Caco-2 (cell line): ENCODE measurements at regions not wholly inside any gene's neighbourhood (a gene's known extent, or its start where the extent isn't known, plus 50 kb on each side); places are given as distances from the start of the nearest gene placed in this dataset.

ENCODE experiments used
- BruUV-seq: library from RNA; stranded (reverse); fragments of 400-500 nt; replicated peaks from 2 replicates; lab custom pipeline; 2021; lab: Mats Ljungman, UMichigan
- CTCF ChIA-PET: fragments of 300-600 bp; sonication (Branson Sonifier 250); formaldehyde crosslinking; loops from one replicate; lab custom pipeline; 2022; ENCODE audit warnings: antibody characterized with exemption; lab: Charles Lee
- POLR2A ChIA-PET: fragments of 300-600 bp; sonication (Branson Sonifier 250); formaldehyde crosslinking; loops from one replicate; lab custom pipeline; 2022; ENCODE audit warnings: antibody characterized with exemption; lab: Charles Lee
- DNase-seq, 2 experiments: peaks; one replicate each; pipeline versions ENCODE4 v3.0.0 to v3.0.0-alpha.2; 2020 to 2022
- H3K27me3 ChIP-seq: replicated peaks from 2 replicates; pipeline ENCODE4 v1.6.0; 2011; ENCODE audit warnings: low read length; ENCODE audit not compliant: control insufficient read depth, insufficient read depth
- H3K36me3 ChIP-seq: 2 replicates; pipeline ENCODE4 v1.5.1; 2011; ENCODE audit warnings: low read length; ENCODE audit not compliant: control insufficient read depth, insufficient read depth
- H3K4me1 ChIP-seq: fragments of 250-450 bp; sonication (Bioruptor Pico); 2 replicates; pipeline ENCODE4 v1.5.1; 2020; ENCODE audit warnings: mild to moderate bottlenecking
- H3K4me3 ChIP-seq: 2 replicates; pipeline ENCODE4 v1.5.1; 2011; ENCODE audit warnings: low read depth, mild to moderate bottlenecking, control low read depth, low read length
- H3K9me3 ChIP-seq: fragments of 250-450 bp; sonication (Bioruptor Pico); 2 replicates; pipeline ENCODE4 v1.5.1; 2020; ENCODE audit warnings: mild to moderate bottlenecking, moderate library complexity
- H3K27ac Mint-ChIP-seq: one replicate; pipeline ENCODE4 v1.8.0; 2022; ENCODE audit warnings: mixed read lengths; ENCODE audit not compliant: unreplicated experiment
- H3K27me3 Mint-ChIP-seq: one replicate; pipeline ENCODE4 v1.8.0; 2022; ENCODE audit warnings: mixed read lengths; ENCODE audit not compliant: insufficient read depth, unreplicated experiment
- H3K36me3 Mint-ChIP-seq: one replicate; pipeline ENCODE4 v1.8.0; 2022; ENCODE audit warnings: mild to moderate bottlenecking, mixed read lengths; ENCODE audit not compliant: insufficient read depth, unreplicated experiment
- H3K4me1 Mint-ChIP-seq: one replicate; pipeline ENCODE4 v1.8.0; 2022; ENCODE audit warnings: low read depth, mixed read lengths; ENCODE audit not compliant: unreplicated experiment
- H3K4me3 Mint-ChIP-seq: one replicate; pipeline ENCODE4 v1.8.0; 2022; ENCODE audit warnings: mild to moderate bottlenecking, moderate library complexity, mixed read lengths; ENCODE audit not compliant: unreplicated experiment
- H3K9me3 Mint-ChIP-seq: one replicate; pipeline ENCODE4 v1.8.0; 2022; ENCODE audit warnings: mixed read lengths; ENCODE audit not compliant: unreplicated experiment
- intact Hi-C: fragments of 100-400 bp; cut with micrococcal nuclease; formaldehyde crosslinking; loops from one replicate; pipeline ENCODE4 v1.10.0; 2022; ENCODE audit not compliant: unreplicated experiment
- TF ChIP-seq, protein P1 (sequence below), 2 experiments: fragments of 200-600 bp in 1 of 2; IDR thresholded peaks; 1 replicate in 1 of 2; 2 replicates in 1 of 2; pipeline versions ENCODE4 v1.5.1 to v1.8.0; 2011 to 2022; ENCODE audit warnings: antibody characterized with exemption in 1 of 2, control low read depth in 1 of 2, inconsistent platforms in 1 of 2, low read depth in 1 of 2, low read length in 1 of 2, mild to moderate bottlenecking in 1 of 2, moderate library complexity in 1 of 2; ENCODE audit not compliant: insufficient read depth in 1 of 2, severe bottlenecking in 1 of 2, unreplicated experiment in 1 of 2

DNA sequence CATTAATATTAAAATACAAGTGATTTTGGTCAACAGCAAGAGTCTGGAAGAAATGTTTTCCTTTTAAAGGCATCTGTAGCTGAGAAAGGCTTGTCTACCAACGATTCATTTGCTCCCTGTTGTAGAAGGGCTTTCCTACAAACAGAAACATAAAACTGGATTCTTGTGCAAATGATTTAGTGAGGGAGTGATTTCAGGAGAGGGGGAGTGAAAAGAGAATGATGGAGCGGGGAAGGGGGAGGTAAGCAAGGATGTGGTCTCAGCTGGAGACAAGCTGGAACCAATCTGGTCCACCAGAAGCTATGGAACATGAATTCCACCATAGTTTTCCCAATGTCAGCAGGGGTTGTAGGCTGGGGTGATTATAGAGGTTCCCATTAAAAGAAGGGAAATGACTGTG, 196.3 kb downstream of the FBXO4 start:
- Mint-ChIP-seq H3K4me1 (no peaks in the 10 kb centered on the region), H3K27ac (no peak overlapping the region), H3K27me3 (no peaks in the 10 kb centered on the region), H3K4me3 (no peak overlapping the region), H3K36me3 (no peaks in the 10 kb centered on the region), H3K9me3 (peaks cover 3% of the 10 kb centered on the region)
- BruUV-seq = no TSS peak
- H3K9me3 ChIP-seq = no peaks in the 10 kb centered on the region
- TF ChIP-seq, protein P1, sequence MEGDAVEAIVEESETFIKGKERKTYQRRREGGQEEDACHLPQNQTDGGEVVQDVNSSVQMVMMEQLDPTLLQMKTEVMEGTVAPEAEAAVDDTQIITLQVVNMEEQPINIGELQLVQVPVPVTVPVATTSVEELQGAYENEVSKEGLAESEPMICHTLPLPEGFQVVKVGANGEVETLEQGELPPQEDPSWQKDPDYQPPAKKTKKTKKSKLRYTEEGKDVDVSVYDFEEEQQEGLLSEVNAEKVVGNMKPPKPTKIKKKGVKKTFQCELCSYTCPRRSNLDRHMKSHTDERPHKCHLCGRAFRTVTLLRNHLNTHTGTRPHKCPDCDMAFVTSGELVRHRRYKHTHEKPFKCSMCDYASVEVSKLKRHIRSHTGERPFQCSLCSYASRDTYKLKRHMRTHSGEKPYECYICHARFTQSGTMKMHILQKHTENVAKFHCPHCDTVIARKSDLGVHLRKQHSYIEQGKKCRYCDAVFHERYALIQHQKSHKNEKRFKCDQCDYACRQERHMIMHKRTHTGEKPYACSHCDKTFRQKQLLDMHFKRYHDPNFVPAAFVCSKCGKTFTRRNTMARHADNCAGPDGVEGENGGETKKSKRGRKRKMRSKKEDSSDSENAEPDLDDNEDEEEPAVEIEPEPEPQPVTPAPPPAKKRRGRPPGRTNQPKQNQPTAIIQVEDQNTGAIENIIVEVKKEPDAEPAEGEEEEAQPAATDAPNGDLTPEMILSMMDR (IDR thresholded peaks at IDR 0.05; ENCODE audit: insufficient read depth in 1 of 2, low read depth in 1 of 2, low read length in 1 of 2, severe bottlenecking in 1 of 2, unreplicated experiment in 1 of 2) = no peak
- H3K4me1 ChIP-seq = no peaks in the 10 kb centered on the region
- no peak overlapping the region for H3K4me3 ChIP-seq
- no peaks in the 10 kb centered on the region for H3K27me3 ChIP-seq
- no peak for DNase-seq
- ChIA-PET CTCF (no interaction called here), POLR2A (no interaction called here)
- intact Hi-C loops = no loop called here
- H3K36me3 ChIP-seq = no peaks in the 10 kb centered on the region

GRCh38 chr5:42131081-42131480, 206.0 kb downstream of the FBXO4 start:
- H3K9me3 ChIP-seq = no peaks in the 10 kb centered on the region; the same call in 1 of the 2 replicates
- intact Hi-C loops = no loop called here
- no peaks in the 10 kb centered on the region for H3K27me3 ChIP-seq
- H3K27ac Mint-ChIP-seq = no peak overlapping the region
- no peaks in the 10 kb centered on the region for H3K4me1 ChIP-seq
- ChIA-PET CTCF (no interaction called here), POLR2A (no interaction called here)
- H3K36me3 Mint-ChIP-seq = no peaks in the 10 kb centered on the region
- H3K4me1 Mint-ChIP-seq = no peaks in the 10 kb centered on the region
- H3K27me3 Mint-ChIP-seq = peaks cover 8% of the 10 kb centered on the region
- no peak overlapping the region for H3K4me3 Mint-ChIP-seq
- TF ChIP-seq, protein P1 (IDR thresholded peaks at IDR 0.05; ENCODE audit: insufficient read depth in 1 of 2, low read depth in 1 of 2, low read length in 1 of 2, severe bottlenecking in 1 of 2, unreplicated experiment in 1 of 2) = no peak
- no peaks in the 10 kb centered on the region for H3K36me3 ChIP-seq
- H3K9me3 Mint-ChIP-seq = no peaks in the 10 kb centered on the region
- DNase-seq = no peak
- BruUV-seq = no TSS peak
- no peak overlapping the region for H3K4me3 ChIP-seq

- DNase-seq = no peak
- H3K4me1 ChIP-seq = no peaks in the 10 kb centered on the region
- H3K4me1 Mint-ChIP-seq = no peaks in the 10 kb centered on the region
- peaks cover 4% of the 10 kb centered on the region for H3K9me3 ChIP-seq
- TF ChIP-seq, protein P1 (IDR thresholded peaks at IDR 0.05; ENCODE audit: insufficient read depth in 1 of 2, low read depth in 1 of 2, low read length in 1 of 2, severe bottlenecking in 1 of 2, unreplicated experiment in 1 of 2) = no peak
- no peak overlapping the region for H3K4me3 Mint-ChIP-seq
- intact Hi-C loops = no loop called here
- H3K27me3 ChIP-seq = no peaks in the 10 kb centered on the region
- no peak overlapping the region for H3K27ac Mint-ChIP-seq
- H3K9me3 Mint-ChIP-seq = peaks cover 14% of the 10 kb centered on the region
- H3K36me3 Mint-ChIP-seq = no peaks in the 10 kb centered on the region
- BruUV-seq = no TSS peak
- ChIA-PET CTCF (no interaction called here), POLR2A (no interaction called here)
- H3K4me3 ChIP-seq = no peak overlapping the region
- no peaks in the 10 kb centered on the region for H3K27me3 Mint-ChIP-seq
- no peaks in the 10 kb centered on the region for H3K36me3 ChIP-seq
Measured at GRCh38 chr5:42143361-42143760, 218.3 kb downstream of the FBXO4 start.
